ENCODE measurements at regions not wholly inside any gene's neighbourhood (a gene's known extent, or its start where the extent isn't known, plus 50 kb on each side); places are given as distances from the start of the nearest gene placed in this dataset.

DNA sequence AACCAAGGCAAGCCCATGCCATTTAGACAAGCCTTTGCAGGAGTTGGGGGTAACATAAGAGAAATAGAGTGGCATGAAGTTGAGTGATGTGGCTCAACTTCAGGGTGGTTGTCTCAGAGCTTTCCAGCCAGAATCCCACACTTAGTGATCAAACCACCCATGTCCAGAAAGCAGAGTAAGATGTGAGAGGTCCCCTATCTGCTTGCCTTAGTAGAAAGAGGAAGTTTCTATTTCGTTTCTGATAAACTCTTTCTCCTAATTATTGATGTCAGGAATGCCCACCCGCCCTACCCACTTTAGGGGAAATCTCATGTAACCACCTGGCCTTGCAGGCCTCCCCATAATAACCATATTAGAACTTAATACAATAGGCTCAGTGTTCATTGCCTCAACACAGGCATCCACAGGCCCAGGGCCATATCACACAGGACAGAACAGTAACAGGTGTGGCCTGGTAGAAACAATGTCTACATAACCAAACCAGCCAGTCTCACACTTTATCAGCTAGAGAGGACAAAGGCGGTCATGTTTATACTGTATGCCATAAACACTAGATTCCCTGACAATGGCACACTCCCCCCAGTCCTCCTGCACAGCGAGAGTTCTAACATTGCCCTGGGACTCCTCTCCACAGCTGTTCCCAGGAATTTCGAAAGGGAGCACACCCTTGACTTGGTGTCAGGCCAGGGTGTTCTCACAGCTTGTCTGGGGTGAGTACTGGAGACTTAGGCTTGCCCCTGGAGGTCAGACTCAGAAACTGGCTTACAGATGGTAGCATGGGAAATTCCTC lies 364.4 kb downstream of the CXCL12 start:
- DNase-seq: no peak

DNA sequence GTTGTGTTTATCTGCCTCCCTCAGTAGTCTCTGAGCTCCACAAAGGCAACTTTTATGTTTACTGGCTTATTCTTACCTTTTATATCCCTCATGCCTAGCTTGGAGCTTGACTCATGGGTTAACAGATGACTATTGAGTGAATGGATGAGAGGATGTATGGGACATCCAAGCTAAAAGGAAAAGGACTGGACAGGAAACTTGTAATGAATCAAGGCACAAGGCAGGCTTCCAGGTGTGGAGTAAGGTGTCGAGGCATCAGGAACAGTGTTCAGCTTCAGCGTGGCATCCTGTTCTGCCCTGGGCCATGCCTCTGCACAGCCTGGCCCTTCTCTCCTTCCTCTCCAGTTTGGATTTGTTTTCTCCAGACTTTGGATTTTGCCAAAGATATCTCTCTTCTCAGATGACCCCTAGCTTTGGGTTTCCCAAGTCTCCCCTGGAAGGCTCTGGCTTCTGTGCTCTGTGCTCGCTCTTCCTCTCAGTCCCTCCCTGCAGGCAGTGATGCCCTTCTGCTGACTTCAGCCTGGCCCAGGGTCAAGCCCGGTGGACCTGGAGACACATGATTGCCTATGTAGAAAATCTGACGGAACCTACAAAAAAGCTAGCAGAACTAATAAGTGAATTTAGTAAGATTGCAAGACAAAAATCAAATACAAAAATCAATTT lies 367.3 kb downstream of the CXCL12 start:
- DNase-seq: no peak

DNA sequence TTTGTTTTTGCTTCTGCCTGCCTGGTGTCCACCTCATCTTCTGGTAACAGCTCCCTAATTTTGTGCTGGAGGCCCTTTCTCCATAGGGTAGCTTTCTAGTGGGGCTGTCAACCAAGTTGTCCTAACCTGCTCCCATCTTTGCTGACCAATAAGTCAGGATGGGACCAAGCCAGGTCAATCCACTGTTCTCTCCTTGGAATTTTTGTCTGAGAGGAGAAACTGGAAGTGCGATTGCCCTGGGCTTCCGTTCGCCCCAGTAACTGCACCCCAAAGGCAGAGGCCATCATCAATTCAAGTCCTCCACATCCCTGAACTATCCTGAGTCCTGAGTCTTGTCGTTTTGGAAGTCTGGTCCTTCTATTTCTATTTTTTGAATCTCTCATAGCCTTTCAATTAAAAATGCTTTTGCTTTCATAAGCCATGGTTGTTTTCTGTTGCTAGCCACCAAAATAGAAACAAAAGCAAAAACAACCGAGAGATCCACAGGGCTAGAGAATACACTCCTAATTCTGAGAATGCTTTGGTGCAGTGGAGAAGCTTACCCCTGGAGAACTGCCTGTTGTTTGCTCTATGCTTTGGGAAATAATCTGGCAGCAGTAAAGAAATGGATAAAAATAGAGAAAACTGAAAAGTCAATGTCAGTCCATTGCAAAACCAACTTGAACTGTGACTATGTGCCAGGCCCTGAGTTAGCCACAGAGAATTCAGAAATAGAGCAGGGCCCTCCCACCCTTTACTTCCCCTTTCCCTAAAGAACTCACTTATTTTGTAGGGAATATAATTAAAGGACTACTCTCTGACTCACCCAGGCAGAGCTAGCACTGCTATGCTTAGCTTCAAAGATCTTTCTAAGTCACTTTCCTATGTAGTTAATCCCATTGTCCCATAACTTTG lies 368.1 kb downstream of the CXCL12 start:
- DNase-seq: no peak

DNA sequence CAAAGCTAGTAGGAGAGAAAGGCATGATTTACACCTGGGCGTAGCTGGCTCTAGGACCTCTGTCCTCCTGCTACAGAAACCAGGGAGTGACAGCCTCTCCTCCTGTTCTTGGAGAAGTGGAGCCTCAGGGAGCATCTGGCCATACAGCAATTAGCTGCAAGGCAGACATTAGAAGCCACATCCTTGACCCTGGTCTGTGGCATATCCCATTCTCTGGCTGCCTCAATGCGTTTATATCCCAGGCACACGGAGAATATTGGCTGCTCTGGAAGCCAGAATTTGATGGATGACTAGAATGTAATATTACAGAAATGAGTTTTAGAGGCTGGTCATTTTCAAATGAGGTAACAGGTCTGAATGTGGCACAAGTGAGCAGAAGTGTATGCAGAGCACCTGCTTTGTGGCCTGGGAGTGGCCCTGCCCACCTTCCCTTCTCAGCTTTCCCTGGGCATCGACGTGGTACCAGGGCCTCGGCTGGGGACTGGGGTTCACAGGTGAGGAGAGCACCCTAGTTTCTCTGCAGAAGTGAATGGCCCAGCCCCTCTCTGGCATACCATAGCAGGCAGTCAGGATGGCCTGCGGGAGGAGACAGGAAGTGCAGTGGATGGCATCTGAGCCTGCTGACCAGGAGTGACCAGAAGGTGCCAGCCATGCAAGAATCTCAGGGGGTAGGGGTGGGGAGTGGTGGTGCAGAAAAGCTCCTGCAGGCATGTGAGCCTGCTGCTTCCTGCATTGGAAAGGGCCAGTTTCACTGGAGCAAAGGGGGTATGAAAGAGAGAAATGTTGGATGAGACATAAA lies 367.2 kb upstream of the ZNF32 start:
- DNase-seq: no peak

- no peak for DNase-seq
Observed at GRCh38 chr10:44014644-44015250, 366.1 kb upstream of the ZNF32 start.

GRCh38 chr10:44013981-44014380 lies 365.3 kb upstream of the ZNF32 start:
- DNase-seq: no peak

- no peak for DNase-seq
Observed at GRCh38 chr10:44012921-44013320, 364.2 kb upstream of the ZNF32 start.

- no peak for DNase-seq
Observed at GRCh38 chr10:44011603-44011981, 362.9 kb upstream of the ZNF32 start.

- peak; percentile 37 for DNase-seq
Observed at GRCh38 chr10:44010873-44011602, 362.4 kb upstream of the ZNF32 start.

GRCh38 chr10:44009891-44010632 lies 361.4 kb upstream of the ZNF32 start:
- DNase-seq: no peak

GRCh38 chr10:44008917-44009709 lies 360.4 kb upstream of the ZNF32 start:
- DNase-seq: no peak

GRCh38 chr10:44008270-44008916 lies 359.7 kb upstream of the ZNF32 start:
- DNase-seq: no peak

DNA sequence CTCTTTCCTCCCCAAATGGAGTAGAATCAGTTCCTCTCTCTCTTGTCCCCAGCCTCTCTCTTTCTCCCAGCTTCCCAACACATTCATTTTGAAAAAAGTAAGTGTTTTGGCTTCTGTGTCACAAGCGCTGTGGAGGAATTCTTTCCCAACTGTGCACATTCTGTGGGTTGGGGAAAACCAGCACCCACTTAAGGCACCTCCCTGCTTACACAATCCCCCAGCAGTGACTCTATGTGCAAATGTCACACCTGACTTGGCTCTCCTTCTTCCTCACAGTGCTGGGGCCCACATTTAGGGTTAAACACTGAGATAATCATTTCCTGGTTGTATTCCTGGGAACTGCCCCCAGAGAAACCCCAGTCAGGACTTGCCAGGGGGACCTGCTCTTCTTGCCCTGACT lies 358.1 kb upstream of the ZNF32 start:
- DNase-seq: no peak

DNA sequence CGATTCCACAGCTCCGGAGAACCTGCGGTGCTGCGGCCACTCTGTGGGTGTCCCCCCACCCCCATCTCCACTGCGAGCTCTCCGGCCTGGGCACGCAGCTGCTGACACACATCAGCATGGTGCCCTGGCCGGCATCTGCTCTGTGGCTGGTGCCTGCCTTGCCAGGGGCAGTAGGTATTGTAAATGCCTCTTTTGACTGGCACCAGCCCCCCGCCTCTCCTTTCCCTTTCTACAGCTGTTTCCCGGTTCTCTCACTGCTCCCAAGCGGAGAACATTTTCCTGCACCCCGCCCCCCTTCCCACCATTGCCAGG lies 357.1 kb upstream of the ZNF32 start:
- DNase-seq: no peak

GRCh38 chr10:44004913-44005787 lies 356.5 kb upstream of the ZNF32 start:
- DNase-seq: no peak

- DNase-seq: no peak
Observed at GRCh38 chr10:43998021-43998809, 349.5 kb upstream of the ZNF32 start.

GRCh38 chr10:43997330-43997729 lies 348.6 kb upstream of the ZNF32 start:
- no peak for DNase-seq

DNA sequence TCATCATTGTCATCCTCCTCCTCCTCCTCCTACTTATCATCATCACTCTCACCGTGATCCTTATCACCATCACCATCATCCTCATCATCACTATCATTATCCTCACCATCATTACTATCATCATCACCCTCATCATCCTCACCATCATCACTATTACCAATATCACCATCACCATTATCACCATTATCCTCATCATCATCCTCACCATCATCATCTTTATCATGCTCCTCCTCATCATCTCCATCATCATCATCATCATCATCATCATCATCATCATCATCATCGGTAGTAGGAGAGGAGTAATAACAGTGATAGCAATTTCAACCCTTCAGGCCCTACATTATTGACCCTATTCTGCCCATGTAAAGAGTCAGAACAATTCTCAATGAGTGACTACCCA lies 345.9 kb upstream of the ZNF32 start:
- DNase-seq: no peak

Measured in stimulated activated CD4-positive, alpha-beta T cell treated with anti-CD3 and anti-CD28 coated beads, Interleukin-1b, Interleukin-23, amount 100 ng/mL, for 48 hours (primary cell).